SK-N-SH (cell line): ENCODE measurements at regions not wholly inside any gene's neighbourhood (a gene's known extent, or its start where the extent isn't known, plus 50 kb on each side); places are given as distances from the start of the nearest gene placed in this dataset.

Experiments used
- CTCF ChIA-PET: fragments of 300-600, 350-600 bp; formaldehyde crosslinking; extraction: SDS; loops from one replicate; lab custom pipeline; 2021; lab: Yijun Ruan, JAX
- POLR2A ChIA-PET: fragments of 350-600 bp; sonication (Branson Sonifier 250); formaldehyde crosslinking; extraction: SDS; loops from one replicate; lab custom pipeline; 2020; ENCODE audit warnings: antibody characterized with exemption, inconsistent platforms; lab: Yijun Ruan, JAX
- DNase-seq: peaks from one replicate; pipeline ENCODE4 v3.0.0; 2012
- H2AFZ ChIP-seq: fragments of 200-600 bp; sonication (generic); 2 replicates; pipeline ENCODE4 v1.8.1; 2016; ENCODE audit warnings: antibody characterized with exemption, mild to moderate bottlenecking, low read depth
- H3F3A ChIP-seq: fragments of 200-600 bp; sonication (generic); replicated peaks from 2 replicates; pipeline ENCODE3; 2016; ENCODE audit warnings: antibody characterized with exemption, mild to moderate bottlenecking; ENCODE audit not compliant: insufficient read depth
- H3K27ac ChIP-seq, 2 experiments: fragments of 200-500 bp in 1 of 2; fragments of 200-600 bp in 1 of 2; sonication (Bioruptor generic) in 1 of 2; sonication (generic), shearing (Covaris generic) in 1 of 2; 2 replicates each; pipeline versions ENCODE4 v1.5.1 to v1.6.1; 2014 to 2016; ENCODE audit warnings: low read depth in 2 of 2, inconsistent platforms in 1 of 2, low read length in 1 of 2, mild to moderate bottlenecking in 1 of 2, mixed read lengths in 1 of 2
- H3K27me3 ChIP-seq: fragments of 200-600 bp; sonication (generic), shearing (Covaris generic); 2 replicates; pipeline ENCODE4 v1.6.1; 2016; ENCODE audit warnings: mixed run types; ENCODE audit not compliant: insufficient read depth
- H3K36me3 ChIP-seq, 2 experiments: fragments of 200-500 bp in 1 of 2; fragments of 200-600 bp in 1 of 2; sonication (Bioruptor generic) in 1 of 2; sonication (generic) in 1 of 2; replicated peaks in 1 of 2; 2 replicates each; pipeline versions ENCODE3 to v1.5.1; 2014 to 2016; ENCODE audit warnings: low read length in 1 of 2, mild to moderate bottlenecking in 1 of 2; ENCODE audit not compliant: insufficient read depth in 2 of 2, control insufficient read depth in 1 of 2
- H3K4me1 ChIP-seq, 2 experiments: fragments of 200-500 bp in 1 of 2; fragments of 200-600 bp in 1 of 2; sonication (Bioruptor generic) in 1 of 2; sonication (generic), shearing (Covaris generic) in 1 of 2; 2 replicates each; pipeline versions ENCODE4 v1.5.1 to v1.6.1; 2014 to 2016; ENCODE audit warnings: low read depth in 1 of 2, low read length in 1 of 2, mixed run types in 1 of 2; ENCODE audit not compliant: insufficient read depth in 2 of 2, control insufficient read depth in 1 of 2
- H3K4me2 ChIP-seq: fragments of 200-600 bp; sonication (generic), shearing (Covaris generic); 2 replicates; pipeline ENCODE4 v1.6.1; 2017; ENCODE audit warnings: mixed run types
- H3K4me3 ChIP-seq, 2 experiments: fragments of 200-500 bp in 1 of 2; fragments of 200-600 bp in 1 of 2; sonication (Bioruptor generic) in 1 of 2; sonication (generic), shearing (Covaris generic) in 1 of 2; 2 replicates each; pipeline versions ENCODE4 v1.5.1 to v1.8.1; 2014 to 2016; ENCODE audit warnings: low read depth in 2 of 2, inconsistent platforms in 1 of 2, low read length in 1 of 2, mild to moderate bottlenecking in 1 of 2, mixed read lengths in 1 of 2, moderate library complexity in 1 of 2
- H3K79me2 ChIP-seq: fragments of 200-600 bp; sonication (generic); 2 replicates; pipeline ENCODE4 v1.8.1; 2017; ENCODE audit warnings: mild to moderate bottlenecking; ENCODE audit not compliant: insufficient read depth
- H3K9ac ChIP-seq: fragments of 200-600 bp; sonication (generic); 2 replicates; pipeline ENCODE4 v1.6.1; 2017; ENCODE audit warnings: mixed run types
- H3K9me2 ChIP-seq: fragments of 200-600 bp; sonication (generic); 2 replicates; pipeline ENCODE4 v1.6.1; 2017; ENCODE audit warnings: mixed run types
- H3K9me3 ChIP-seq: fragments of 200-600 bp; sonication (generic); 2 replicates; pipeline ENCODE4 v1.6.1; 2017; ENCODE audit warnings: mixed run types, mild to moderate bottlenecking, moderate library complexity
- H4K20me1 ChIP-seq: fragments of 200-600 bp; sonication (generic); 2 replicates; pipeline ENCODE4 v1.6.1; 2017; ENCODE audit warnings: mild to moderate bottlenecking, mixed run types; ENCODE audit not compliant: insufficient read depth
- EP300 ChIP-seq, 2 experiments: IDR thresholded peaks; 2 replicates each; pipeline versions ENCODE4 v1.4.0 to v1.6.1; 2012; ENCODE audit warnings: borderline replicate concordance in 1 of 2, low read depth in 1 of 2, low read length in 1 of 2
- JUND ChIP-seq: IDR thresholded peaks from 2 replicates; pipeline ENCODE4 v1.4.0; 2012
- RAD21 ChIP-seq: IDR thresholded peaks from 2 replicates; pipeline ENCODE4 v1.6.1; 2012; ENCODE audit warnings: mild to moderate bottlenecking, low read length
- SMC3 ChIP-seq: IDR thresholded peaks from 2 replicates; pipeline ENCODE4 v1.6.1; 2012; ENCODE audit warnings: low read depth, low read length, improper control_type of control experiment
- YY1 ChIP-seq: IDR thresholded peaks from 2 replicates; pipeline ENCODE4 v1.4.0; 2012; ENCODE audit warnings: low read depth, mild to moderate bottlenecking
- WGBS: methylation state at CpG from one replicate; pipeline ENCODE4 v1.1.6; 2017; ENCODE audit warnings: low lambda C conversion rate; 5-methylcytosine and 5-hydroxymethylcytosine counted together
- TF ChIP-seq, protein P1 (sequence below): fragments of 200-600 bp; sonication (generic); IDR thresholded peaks from 2 replicates; pipeline ENCODE4 v1.6.1; 2017; ENCODE audit warnings: antibody characterized with exemption, mild to moderate bottlenecking, moderate library complexity
- TF ChIP-seq, protein P2 (sequence below): IDR thresholded peaks from 2 replicates; pipeline ENCODE4 v1.4.0; 2012; ENCODE audit warnings: low read depth, borderline replicate concordance

DNA sequence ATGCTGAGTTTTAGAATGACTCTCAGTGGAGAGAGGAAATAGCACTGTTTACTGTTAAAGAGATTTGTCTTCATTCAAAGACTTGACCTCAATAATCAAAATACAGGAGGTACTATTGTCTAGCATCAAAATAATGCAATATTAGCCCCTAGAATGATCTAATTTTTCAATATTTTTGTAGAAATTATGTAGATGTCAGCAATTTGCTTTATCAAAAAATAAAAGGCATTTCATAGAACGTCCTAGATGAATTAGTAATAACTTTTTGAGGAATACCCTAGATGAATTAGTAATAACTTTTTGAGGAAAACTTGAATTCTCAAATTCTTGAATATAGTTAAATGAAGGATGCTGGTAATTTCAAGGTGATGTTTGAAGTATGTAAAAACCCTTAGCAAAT lies 1252.1 kb upstream of the CADM2 start:
- Histone ChIP-seq H3K79me2 (no peaks in the 10 kb centered on the region), H3F3A (no peaks in the 10 kb centered on the region), H3K27me3 (no peaks in the 10 kb centered on the region), H2AFZ (no peak overlapping the region), H3K4me2 (no peak overlapping the region), H3K4me1 (no peaks in the 10 kb centered on the region), H3K9me3 (no peaks in the 10 kb centered on the region), H3K9ac (no peak overlapping the region), H3K9me2 (no peaks in the 10 kb centered on the region), H3K36me3 (no peaks in the 10 kb centered on the region), H4K20me1 (no peaks in the 10 kb centered on the region), H3K4me3 (no peak overlapping the region), H3K27ac (no peak overlapping the region)
- no peak for DNase-seq
- 4% methylated on average over 1 of the region's 1 CpG for WGBS
- ChIA-PET POLR2A (no interaction called here), CTCF (no interaction called here)
- TF ChIP-seq, protein P1, sequence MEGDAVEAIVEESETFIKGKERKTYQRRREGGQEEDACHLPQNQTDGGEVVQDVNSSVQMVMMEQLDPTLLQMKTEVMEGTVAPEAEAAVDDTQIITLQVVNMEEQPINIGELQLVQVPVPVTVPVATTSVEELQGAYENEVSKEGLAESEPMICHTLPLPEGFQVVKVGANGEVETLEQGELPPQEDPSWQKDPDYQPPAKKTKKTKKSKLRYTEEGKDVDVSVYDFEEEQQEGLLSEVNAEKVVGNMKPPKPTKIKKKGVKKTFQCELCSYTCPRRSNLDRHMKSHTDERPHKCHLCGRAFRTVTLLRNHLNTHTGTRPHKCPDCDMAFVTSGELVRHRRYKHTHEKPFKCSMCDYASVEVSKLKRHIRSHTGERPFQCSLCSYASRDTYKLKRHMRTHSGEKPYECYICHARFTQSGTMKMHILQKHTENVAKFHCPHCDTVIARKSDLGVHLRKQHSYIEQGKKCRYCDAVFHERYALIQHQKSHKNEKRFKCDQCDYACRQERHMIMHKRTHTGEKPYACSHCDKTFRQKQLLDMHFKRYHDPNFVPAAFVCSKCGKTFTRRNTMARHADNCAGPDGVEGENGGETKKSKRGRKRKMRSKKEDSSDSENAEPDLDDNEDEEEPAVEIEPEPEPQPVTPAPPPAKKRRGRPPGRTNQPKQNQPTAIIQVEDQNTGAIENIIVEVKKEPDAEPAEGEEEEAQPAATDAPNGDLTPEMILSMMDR = no peak
- TF ChIP-seq RAD21 (no peak), JUND (no peak)
- TF ChIP-seq, protein P2, sequence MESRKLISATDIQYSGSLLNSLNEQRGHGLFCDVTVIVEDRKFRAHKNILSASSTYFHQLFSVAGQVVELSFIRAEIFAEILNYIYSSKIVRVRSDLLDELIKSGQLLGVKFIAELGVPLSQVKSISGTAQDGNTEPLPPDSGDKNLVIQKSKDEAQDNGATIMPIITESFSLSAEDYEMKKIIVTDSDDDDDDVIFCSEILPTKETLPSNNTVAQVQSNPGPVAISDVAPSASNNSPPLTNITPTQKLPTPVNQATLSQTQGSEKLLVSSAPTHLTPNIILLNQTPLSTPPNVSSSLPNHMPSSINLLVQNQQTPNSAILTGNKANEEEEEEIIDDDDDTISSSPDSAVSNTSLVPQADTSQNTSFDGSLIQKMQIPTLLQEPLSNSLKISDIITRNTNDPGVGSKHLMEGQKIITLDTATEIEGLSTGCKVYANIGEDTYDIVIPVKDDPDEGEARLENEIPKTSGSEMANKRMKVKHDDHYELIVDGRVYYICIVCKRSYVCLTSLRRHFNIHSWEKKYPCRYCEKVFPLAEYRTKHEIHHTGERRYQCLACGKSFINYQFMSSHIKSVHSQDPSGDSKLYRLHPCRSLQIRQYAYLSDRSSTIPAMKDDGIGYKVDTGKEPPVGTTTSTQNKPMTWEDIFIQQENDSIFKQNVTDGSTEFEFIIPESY = no peak
- TF ChIP-seq, all 33 proteins: peak for 0

DNA sequence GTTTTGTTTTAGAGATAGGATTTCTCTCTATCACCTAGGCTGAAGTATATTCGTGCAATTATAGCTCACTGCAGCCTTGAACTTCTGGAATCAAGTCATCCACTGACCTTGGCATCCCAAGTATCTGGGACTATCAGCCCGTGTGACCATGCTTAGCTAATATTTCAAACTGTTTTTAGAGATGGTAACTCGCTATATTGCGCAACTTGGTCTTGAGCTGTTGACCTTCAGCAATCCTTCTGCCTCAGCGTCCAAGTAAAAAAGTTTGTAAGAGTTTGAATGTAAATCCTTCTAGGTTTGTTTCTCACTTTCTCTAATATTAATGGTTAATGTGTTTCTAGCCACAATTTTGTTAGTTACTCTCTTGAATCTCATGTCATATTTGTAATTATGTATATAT lies 1243.5 kb upstream of the CADM2 start:
- H3K9ac ChIP-seq = no peak overlapping the region
- H3K4me3 ChIP-seq = no peak overlapping the region
- H3K27me3 ChIP-seq = no peaks in the 10 kb centered on the region; the same call in 1 of the 2 replicates
- under 1% methylated on average over 5 of the region's 5 CpGs for WGBS
- no peaks in the 10 kb centered on the region for H3K9me3 ChIP-seq
- H3K9me2 ChIP-seq = no peaks in the 10 kb centered on the region
- no peaks in the 10 kb centered on the region for H4K20me1 ChIP-seq
- H3K27ac ChIP-seq = no peak overlapping the region
- H3K36me3 ChIP-seq = no peaks in the 10 kb centered on the region
- POLR2A ChIA-PET = no interaction called here
- H3K79me2 ChIP-seq = no peaks in the 10 kb centered on the region
- H3K4me1 ChIP-seq = no peaks in the 10 kb centered on the region
- H3K4me2 ChIP-seq = no peak overlapping the region
- no peak for DNase-seq
- CTCF ChIA-PET = no interaction called here
- H3F3A ChIP-seq = no peaks in the 10 kb centered on the region
- no peak for TF ChIP-seq SMC3
- no peak overlapping the region for H2AFZ ChIP-seq

DNA sequence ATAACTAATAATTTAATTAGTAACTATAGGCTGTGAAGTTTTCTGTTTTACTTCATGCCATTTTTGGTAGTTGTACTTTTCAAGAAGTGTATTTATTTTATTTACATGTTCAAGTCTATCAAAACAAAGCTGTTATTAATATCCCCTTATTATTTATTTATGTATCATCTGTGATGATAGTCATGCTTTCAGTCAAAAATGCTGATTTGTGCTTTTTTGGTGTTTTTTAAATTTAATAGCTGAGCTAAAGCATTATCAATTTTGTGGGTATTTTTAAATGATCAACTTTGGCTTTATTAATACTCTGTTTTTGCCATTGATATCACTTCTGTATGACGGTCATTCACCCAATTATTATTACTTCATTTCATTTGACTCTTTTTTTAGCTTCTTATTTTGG lies 1229.2 kb upstream of the CADM2 start:
- CTCF ChIA-PET = no interaction called here

More for the DNA sequence above, 1229.2 kb upstream of the CADM2 start:
- Histone ChIP-seq H3K9me2 (no peaks in the 10 kb centered on the region), H3K4me2 (no peak overlapping the region), H3K4me3 (no peak overlapping the region), H2AFZ (no peak overlapping the region), H3K9me3 (no peaks in the 10 kb centered on the region; the same call in 1 of the 2 replicates), H3K27ac (no peak overlapping the region), H3F3A (no peaks in the 10 kb centered on the region), H3K36me3 (no peaks in the 10 kb centered on the region), H3K27me3 (no peaks in the 10 kb centered on the region), H3K9ac (no peak overlapping the region), H3K4me1 (no peaks in the 10 kb centered on the region), H3K79me2 (no peaks in the 10 kb centered on the region), H4K20me1 (no peaks in the 10 kb centered on the region)
- 8% methylated on average over 1 of the region's 1 CpG for WGBS
- POLR2A ChIA-PET = no interaction called here
- TF ChIP-seq EP300 (IDR thresholded peaks at IDR 0.05; ENCODE audit: borderline replicate concordance in 1 of 2, low read depth in 1 of 2, low read length in 1 of 2) = no peak
- TF ChIP-seq JUND = no peak
- no peak for TF ChIP-seq YY1
- DNase-seq = no peak
